ENCODE measurements at regions not wholly inside any gene's neighbourhood (a gene's known extent, or its start where the extent isn't known, plus 50 kb on each side); places are given as distances from the start of the nearest gene placed in this dataset.

DNA sequence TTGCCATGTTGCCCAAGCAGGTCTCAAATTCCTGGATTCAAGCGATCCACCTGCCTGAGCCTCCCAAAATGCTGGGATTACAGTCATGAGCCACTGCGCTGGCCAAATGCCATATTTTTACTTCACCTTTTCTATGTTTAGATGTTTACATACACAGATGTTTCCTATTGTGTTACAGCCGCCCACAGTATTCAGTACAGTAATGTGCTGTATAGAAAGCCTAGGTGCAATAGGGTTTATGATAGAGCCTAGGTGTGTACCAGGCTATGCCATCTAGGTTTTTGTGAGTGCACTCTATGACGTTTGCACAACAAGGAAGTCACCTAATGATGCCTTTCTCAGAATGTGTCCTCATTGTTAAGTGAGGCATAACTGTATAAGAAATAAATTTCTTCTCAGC, 153.4 kb downstream of the CHRM3 start:
- no peak for DNase-seq

DNA sequence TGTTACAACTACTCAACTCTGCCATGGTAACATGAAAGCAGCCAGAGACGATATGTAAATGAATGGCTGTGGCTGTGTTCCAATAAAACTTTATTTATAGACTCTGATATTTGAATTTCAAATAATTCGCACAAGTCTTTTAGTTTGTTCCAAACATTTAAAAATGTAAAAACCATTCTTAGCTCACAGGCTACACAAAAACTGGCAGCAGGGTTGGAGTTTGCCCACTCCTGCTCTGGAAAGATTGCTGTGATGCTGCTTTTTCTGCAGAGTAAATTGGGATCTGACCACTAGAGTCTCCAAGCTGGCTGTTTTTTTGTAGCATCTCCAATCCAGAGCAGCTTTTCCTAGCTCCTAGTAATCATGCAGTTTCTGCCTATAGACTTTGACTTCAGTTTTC, 157.5 kb downstream of the CHRM3 start:
- DNase-seq = no peak

DNA sequence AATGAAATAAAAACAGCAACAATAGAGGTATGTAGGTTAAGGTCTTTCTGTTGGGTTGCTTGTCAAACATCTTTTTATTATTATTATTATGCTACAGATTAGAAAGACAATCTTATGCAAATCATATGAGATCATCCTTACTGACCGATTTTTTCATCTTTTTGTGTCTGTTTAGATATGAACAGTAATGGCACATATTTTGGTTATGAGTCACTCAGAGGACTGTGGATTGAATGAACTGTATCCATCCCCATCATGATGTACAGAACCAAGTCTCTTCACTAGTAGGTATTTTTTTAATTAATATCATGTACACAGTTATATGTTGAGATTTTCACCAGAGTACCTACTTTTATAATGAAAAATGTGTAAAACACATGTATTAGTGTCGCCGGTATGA, 159.1 kb downstream of the CHRM3 start:
- no peak for DNase-seq

DNA sequence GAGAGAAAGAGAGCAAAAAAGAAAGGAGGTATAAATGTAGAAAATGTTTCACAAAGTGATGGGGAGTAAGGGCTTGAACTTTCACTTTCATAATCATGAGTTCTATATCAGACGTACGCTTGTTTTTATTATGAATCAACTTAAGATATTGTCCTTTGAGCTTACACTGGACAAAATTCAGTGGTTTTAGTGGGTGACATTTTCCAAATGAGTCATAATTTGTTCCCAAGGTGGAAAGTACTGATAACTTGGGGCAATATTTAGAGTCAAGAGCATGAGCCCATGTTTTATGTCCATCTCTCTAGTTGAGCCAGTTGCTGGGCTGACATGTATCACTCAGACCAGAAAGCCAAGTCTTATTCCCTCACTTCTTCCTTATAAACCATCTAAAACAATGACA, 161.6 kb downstream of the CHRM3 start:
- no peak for DNase-seq

DNA sequence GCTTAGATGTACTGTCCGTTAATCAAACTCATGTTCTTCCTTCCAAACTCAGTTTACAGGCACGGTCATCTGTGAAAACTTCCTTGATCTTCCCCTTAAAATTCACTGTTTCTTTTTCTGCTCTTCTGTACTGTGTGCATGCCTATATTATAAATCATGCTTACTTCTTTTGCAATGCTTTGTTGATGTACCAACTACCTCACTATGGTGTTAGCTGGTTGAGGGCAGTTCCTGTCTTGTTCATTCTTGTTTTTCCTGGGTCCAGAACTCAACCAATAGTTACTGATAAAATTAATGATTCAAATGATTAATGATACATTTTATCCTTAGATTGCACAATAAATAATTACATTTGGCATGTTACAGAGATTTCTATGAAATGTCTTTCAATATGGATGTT, 163.8 kb downstream of the CHRM3 start:
- no peak for DNase-seq

GRCh38 chr1:239555350-239555749, 169.0 kb downstream of the CHRM3 start:
- DNase-seq = no peak

- no peak for DNase-seq
Measured at GRCh38 chr1:239558559-239558958, 172.2 kb downstream of the CHRM3 start.

DNA sequence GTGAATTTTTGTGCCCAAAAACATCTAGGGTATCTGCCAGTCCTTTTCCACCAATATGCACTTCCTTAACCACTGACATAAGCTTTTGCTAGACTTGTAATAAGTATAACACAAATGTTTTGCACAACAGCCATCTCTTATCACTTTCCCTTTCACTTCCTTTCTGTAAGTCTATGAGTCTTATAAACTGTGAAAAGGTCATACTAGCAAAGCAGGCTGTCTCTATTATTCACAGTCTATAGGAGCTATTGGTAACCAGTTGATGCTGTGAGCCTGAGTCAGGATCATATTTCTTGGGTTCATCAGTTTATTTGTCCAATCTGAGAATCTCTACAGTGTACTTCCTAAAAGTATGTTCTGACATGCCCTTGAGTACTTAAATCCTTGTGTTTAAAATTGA, 172.6 kb downstream of the CHRM3 start:
- no peak for DNase-seq

DNA sequence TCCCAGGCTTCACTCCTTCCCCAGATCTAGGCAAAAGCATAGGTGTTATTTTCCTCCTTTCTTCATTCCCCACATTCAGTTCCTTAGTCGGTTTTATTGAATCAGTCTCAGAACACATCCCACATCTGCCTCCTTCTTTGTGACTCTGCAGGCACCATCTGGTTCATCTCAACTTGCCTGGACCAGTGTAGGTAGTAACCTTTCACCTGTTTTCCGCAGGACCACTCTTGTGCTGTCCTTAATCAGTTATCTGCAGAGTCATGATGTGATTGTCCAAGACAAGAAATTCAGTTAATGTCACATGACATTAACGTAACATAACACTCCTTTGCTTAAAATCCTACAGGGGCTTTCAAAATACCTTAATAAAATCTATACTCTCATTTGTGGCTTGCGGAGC, 174.6 kb downstream of the CHRM3 start:
- DNase-seq = no peak

- DNase-seq = no peak
Measured at GRCh38 chr1:239562095-239562494, 175.7 kb downstream of the CHRM3 start.

GRCh38 chr1:239563681-239564080, 177.3 kb downstream of the CHRM3 start:
- no peak for DNase-seq

GRCh38 chr1:239566074-239566473, 179.7 kb downstream of the CHRM3 start:
- DNase-seq = no peak

GRCh38 chr1:239570878-239571277, 184.5 kb downstream of the CHRM3 start:
- DNase-seq = no peak

DNA sequence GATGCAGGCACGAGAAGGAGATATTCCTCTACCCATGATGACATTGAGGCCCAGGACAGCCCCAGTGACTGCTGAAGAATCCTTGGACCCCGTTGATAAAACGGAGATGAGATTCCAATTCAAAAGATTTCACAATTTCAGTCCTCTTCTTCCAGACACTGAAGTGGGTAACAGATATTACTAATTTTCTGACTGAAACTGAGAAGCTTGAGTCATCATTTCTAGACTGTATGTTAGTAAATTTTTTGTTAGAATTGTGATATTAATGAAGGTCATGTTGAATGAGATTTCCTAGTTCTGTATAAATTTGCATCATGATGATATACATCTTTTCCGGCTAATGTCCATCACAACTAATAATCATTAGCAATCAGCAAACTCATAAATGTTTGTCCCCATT, 185.8 kb downstream of the CHRM3 start:
- DNase-seq = no peak

GRCh38 chr1:239574112-239574511, 187.7 kb downstream of the CHRM3 start:
- no peak for DNase-seq

- no peak for DNase-seq
Measured at GRCh38 chr1:239575113-239575512, 188.7 kb downstream of the CHRM3 start.

GRCh38 chr1:239583536-239583935, 197.2 kb downstream of the CHRM3 start:
- no peak for DNase-seq

- DNase-seq = no peak
Measured at GRCh38 chr1:239586128-239586527, 199.8 kb downstream of the CHRM3 start.

DNA sequence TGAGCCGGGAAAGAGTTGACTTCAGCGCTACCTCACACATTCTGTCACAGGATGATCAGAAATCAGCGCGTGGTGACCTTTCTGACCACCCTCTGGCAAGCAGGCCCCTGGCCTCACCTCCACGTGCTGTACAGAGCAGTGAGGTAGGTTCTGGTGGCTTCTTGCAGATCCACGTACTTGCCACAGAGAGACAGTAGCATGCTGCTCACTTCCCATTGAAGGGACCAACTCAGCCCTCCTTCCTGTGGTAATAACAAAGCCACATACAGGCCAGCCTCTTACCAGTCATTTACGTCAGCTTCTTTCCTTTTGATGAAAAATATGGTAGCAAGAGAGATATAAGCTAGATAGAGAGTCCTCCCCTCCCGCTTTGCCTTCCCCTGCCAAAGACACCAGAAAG, 200.7 kb downstream of the CHRM3 start:
- no peak for DNase-seq

- DNase-seq = no peak
Measured at GRCh38 chr1:239587574-239588369, 201.4 kb downstream of the CHRM3 start.

DNA sequence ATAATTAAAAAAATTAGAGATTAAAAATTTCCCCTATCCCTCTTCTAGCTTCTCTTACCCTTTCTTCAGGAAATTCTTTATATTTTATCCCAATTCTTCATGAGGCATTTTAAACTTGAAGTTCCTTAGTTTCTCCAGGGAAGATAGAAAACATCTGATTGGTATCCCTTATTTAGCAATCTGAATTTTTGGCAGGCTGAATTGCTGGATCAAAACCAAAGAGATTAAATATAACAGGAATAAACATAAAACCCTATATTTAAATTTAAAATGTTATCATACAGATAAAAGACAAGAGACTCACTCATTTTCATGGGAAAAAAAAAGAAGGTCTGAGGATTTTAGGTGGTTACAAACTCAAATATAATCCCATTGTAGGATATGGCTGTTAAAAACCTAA, 204.2 kb downstream of the CHRM3 start:
- no peak for DNase-seq

DNA sequence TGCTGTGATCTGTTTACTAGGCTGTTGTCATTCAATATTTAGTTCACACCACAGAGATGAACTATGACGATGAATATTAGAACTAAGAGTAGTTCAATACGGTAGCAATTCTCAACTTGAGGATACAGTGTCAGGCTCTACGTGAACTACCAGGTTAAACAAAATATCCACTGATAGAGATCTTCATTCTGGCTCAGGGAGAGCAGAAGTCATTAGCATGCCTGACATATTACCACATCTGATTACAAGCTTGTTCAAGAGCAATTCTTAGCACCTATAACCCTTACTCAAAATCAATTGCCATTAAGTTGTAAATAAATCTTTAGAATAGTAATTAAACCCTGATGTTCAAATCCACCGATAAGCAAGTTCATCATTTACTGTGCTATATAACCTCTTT, 207.2 kb downstream of the CHRM3 start:
- DNase-seq = no peak

DNA sequence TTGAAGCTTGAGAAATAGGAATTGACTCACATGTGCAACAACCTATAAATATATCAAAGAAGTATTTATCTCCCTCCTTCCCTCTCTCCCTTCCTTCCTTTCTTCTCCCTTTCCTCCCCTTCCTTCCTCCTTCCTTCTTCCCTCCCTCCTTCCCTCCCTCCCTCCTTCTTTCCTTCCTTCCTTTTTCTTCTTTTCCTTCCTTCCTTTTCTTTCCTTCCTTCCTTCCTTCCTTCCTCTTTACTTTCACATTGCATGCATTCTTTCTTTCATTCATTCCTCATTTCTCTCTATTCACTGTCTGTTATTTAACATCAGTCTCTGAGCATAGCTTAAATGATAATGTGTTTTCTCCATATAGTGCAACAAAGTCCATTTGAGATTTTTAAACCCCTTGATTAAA, 214.2 kb downstream of the CHRM3 start:
- no peak for DNase-seq

DNA sequence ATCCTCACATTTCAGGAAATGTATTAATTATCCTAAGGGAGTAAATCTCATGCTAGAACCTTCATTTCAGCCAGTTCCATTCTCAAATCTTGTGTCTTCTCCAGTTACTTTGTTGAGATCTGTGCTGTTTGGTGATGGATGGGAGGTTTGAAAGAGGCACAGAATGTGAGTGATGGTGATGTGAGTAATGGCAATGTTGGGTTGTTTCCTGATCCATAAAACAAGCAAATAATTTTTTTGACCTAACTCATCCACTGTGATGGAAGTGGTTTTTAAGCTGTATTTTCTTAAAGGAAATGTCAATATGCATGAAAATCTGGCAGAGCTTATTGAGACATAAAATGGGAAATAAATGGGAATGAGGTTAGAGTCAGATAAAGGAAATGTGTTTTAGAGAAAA, 214.7 kb downstream of the CHRM3 start:
- no peak for DNase-seq

DNA sequence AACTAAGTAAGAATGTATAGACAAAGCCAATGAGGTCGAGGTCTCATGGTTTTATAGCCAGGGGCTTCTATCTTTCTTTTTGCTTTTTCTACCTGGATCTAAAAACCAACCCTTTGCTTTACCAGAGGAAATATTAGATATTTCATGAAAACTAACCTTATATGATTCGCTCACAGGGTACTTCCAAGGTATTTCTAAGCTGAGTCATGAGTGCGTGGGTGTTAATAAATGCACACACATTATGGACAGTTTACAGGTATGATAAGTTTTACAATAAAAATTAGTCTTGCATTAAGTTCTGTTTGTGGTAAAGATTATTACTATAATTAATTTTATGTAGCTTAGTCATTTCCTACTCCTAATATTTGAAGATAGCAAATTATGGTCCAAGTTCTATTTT, 217.2 kb downstream of the CHRM3 start:
- DNase-seq = no peak

All from SIG-M5 (cell line).